DOHH2 (cell line): ENCODE measurements at regions not wholly inside any gene's neighbourhood (a gene's known extent, or its start where the extent isn't known, plus 50 kb on each side); places are given as distances from the start of the nearest gene placed in this dataset.

Source experiments
- EZH2phosphoT487 ChIP-seq: fragments of 200-600 bp; sonication (generic); IDR thresholded peaks from 2 replicates; pipeline ENCODE4 v1.6.1; 2017; ENCODE audit warnings: borderline replicate concordance, mild to moderate bottlenecking, antibody characterized with exemption, low read length, moderate library complexity, mixed read lengths
- TF ChIP-seq, protein P1 (sequence below): fragments of 200-600 bp; sonication (generic); IDR thresholded peaks from one replicate; pipeline ENCODE4 v1.5.1; 2014; ENCODE audit warnings: antibody characterized with exemption, mild to moderate bottlenecking, low read depth, low read length; ENCODE audit not compliant: poor library complexity, severe bottlenecking

DNA sequence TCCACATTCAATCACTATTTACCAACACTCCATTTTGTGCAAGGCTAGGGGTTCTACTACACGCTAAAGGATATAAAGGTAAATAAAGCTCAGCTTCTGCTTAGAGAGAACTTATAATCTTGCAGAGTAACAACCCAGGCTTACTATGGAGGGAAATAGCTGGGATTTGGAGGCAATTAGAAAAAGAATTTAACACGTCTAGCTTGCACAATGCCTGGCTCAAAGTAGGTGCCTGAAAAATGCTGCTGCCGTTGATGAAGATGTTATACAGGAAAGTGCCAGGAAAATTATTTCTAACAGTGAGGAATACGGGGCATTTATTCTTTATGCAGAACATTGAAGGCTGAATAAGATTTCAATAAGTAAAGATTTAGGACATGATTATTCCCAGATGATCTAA is 214.2 kb downstream of the KITLG start:
- TF ChIP-seq, protein P1, sequence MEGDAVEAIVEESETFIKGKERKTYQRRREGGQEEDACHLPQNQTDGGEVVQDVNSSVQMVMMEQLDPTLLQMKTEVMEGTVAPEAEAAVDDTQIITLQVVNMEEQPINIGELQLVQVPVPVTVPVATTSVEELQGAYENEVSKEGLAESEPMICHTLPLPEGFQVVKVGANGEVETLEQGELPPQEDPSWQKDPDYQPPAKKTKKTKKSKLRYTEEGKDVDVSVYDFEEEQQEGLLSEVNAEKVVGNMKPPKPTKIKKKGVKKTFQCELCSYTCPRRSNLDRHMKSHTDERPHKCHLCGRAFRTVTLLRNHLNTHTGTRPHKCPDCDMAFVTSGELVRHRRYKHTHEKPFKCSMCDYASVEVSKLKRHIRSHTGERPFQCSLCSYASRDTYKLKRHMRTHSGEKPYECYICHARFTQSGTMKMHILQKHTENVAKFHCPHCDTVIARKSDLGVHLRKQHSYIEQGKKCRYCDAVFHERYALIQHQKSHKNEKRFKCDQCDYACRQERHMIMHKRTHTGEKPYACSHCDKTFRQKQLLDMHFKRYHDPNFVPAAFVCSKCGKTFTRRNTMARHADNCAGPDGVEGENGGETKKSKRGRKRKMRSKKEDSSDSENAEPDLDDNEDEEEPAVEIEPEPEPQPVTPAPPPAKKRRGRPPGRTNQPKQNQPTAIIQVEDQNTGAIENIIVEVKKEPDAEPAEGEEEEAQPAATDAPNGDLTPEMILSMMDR, result no peak
- TF ChIP-seq EZH2phosphoT487, result no peak
